22Rv1 (cell line): ENCODE measurements at regions not wholly inside any gene's neighbourhood (a gene's known extent, or its start where the extent isn't known, plus 50 kb on each side); places are given as distances from the start of the nearest gene placed in this dataset.

Experiments used
- ZFX ChIP-seq: fragments of 450-650 bp; IDR thresholded peaks from 2 replicates; pipeline ENCODE4 v1.6.1; 2017; ENCODE audit warnings: antibody characterized with exemption, borderline replicate concordance
- TF ChIP-seq, protein P1 (sequence below): fragments of 450-650 bp; IDR thresholded peaks from 2 replicates; pipeline ENCODE4 v1.5.1; 2017; ENCODE audit warnings: mild to moderate bottlenecking

DNA sequence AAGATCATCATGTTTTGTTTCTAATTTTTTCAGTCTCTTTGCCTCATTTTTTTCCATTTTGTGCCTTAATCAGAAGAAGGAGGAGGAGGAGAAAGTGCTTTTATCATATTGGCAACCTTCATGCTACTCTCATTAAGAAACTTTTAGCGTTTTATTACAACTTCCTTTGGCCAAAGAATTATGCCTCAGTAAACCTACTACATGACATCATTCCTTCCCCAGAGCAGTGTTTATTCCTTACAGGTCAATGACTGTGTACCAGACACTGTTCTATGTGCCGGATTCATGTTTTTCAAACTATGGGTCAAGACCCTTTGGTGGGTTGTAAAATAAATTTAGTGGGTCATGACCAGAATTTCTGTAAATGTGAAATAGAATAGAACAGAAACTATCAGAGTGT, 110.4 kb downstream of the SLC30A10 start:
- TF ChIP-seq, protein P1, sequence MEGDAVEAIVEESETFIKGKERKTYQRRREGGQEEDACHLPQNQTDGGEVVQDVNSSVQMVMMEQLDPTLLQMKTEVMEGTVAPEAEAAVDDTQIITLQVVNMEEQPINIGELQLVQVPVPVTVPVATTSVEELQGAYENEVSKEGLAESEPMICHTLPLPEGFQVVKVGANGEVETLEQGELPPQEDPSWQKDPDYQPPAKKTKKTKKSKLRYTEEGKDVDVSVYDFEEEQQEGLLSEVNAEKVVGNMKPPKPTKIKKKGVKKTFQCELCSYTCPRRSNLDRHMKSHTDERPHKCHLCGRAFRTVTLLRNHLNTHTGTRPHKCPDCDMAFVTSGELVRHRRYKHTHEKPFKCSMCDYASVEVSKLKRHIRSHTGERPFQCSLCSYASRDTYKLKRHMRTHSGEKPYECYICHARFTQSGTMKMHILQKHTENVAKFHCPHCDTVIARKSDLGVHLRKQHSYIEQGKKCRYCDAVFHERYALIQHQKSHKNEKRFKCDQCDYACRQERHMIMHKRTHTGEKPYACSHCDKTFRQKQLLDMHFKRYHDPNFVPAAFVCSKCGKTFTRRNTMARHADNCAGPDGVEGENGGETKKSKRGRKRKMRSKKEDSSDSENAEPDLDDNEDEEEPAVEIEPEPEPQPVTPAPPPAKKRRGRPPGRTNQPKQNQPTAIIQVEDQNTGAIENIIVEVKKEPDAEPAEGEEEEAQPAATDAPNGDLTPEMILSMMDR, result no peak
- TF ChIP-seq ZFX, result no peak
